GM21717 (cell line): ENCODE measurements at regions not wholly inside any gene's neighbourhood (a gene's known extent, or its start where the extent isn't known, plus 50 kb on each side); places are given as distances from the start of the nearest gene placed in this dataset.

Experiments used
- ATAC-seq: cut with Tn5 transposase; IDR thresholded peaks from one replicate; pipeline ENCODE4 v1.9.1; 2021; ENCODE audit warnings: mild to moderate bottlenecking, moderate library complexity; ENCODE audit not compliant: unreplicated experiment

DNA sequence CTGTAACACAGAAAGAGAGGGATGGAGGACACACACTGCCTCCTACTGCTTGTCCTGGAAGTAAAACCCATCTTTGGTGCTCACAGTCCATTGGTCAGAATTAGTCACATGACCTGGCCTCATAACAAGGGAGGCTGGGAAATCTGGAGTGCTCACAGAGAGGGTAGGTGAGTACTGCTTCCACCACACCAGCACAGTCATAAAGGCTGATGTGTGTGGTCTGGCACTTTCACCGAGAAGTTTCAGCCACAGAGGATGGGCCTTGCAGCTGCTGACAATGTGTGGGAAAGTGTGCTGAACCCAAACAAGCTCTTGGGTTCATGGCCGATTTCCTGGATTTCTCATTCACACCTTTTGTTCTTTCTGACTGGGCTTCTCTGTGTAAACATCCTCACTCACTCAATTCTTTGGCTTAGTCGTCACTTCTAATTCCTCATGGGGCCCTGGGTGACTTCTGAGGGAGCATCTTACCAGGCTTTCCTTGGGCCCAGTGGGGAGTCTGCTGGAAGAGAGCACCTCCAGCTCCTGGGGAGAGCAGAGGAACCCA, 100.7 kb downstream of the ASB7 start:
- ATAC-seq, result peak; percentile 100

DNA sequence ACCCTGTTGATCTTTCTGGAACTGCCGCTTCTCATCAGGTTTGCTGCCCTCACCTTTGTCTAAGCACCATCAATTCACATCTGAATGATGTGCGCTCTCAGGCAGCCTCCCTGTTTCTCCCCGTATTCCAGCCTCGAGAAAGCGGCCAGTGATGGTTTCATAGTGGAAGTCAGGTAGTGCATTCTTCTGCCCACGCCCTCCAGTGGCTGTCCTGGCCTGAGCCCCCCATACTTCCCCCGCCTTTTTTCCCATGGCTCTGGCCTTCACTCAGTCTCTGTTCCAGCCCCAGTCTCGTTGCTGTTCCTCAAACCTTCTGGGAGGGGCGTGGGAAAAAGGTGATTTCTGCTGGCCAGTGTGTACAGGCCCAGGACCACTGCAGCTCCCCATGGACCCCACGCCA, 101.3 kb downstream of the ASB7 start:
- no peak for ATAC-seq

DNA sequence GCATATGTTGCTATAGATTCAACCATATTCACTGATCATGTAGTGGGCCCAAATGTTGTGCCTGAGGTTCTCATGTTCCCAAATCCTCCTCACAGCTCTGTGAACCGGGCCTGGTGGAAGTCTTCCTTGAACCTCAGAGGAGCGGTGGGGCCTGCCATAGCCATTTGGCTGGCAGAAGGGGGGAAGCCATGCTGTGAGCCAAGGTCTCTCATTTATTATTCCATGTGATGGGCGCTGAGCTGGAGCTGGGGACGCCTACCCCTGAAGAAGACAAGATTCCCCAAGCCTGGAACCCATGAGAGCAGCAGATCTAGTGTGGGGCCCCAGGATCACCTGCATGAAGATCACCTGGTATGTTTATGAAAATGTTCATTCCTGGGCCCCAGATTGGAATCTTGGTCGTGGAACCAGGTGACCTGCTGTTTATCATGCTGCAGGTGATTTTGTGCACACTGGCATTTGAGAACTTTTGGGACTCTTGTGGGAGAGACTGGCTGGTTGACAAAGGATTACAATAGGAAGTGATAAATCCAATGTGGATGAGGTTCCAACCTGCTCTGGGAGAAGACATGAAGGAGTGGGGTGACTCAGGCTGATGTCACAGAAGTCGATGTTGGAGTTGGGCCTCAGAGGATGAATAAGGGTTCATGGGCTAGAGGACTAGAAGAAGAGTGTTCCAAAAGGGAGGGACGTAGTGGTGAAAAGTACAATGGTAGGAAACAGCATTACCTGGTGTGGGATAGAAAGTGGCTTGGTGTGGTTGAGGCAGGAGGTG, 102.1 kb downstream of the ASB7 start:
- no peak for ATAC-seq

DNA sequence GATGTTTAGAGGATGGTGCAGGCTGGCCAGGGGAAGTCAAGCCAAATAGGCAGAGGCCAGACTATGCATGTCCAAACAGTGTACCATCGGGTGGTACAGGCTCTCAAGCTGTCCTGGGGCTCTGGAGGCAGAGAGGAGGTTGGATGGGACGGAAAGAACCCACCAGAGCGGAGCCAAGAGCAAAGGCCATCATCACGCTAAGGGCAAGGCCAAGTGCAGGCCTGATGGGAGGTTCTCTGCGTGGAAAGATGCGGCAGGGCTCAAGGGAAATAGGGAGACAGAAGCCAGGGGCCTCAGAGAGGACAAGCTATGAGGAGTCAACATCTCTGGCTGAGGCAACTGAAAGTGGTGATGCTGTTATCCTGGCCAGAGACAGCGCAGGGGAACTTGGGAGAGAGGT, 102.7 kb downstream of the ASB7 start:
- no peak for ATAC-seq

DNA sequence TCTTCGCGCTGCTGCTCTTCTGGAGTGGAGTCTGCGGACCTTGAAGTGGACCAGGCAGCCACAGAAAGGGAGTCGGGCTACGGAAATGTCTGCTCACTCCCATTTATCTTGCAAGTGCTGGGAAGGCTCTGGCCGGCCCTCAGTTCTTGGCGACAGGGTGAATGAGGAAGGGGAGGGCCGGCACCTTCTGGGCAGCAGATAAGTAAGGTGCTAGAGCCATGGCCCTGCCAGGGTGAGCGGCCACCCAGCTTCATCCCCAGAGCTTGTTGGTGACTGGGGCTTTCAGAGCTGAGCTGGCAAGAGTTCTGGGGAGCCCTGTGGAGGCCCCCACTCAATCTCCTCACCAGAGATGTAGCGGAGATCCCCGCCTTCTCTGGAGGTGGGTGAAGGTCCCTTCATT, 103.5 kb downstream of the ASB7 start:
- ATAC-seq, result no peak

DNA sequence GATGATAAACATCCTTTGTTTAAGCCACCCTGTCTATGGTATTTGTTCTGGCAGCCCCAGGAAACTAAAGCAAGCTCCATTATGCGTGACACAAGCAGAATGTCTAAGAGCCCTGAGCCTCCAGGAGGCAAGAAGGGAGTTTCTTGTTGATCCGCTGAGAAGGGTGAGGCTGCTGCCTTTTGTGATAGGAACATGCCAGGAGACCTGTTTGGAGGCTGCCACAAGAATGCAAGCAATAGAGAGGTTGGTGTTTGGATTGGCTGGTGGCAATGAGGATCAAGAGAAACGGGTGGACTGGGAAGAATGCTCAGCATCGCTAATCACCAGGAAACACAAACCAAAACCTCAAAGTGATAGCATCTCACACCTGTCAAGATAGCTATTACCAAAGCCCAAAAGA, 104.8 kb downstream of the ASB7 start:
- ATAC-seq, result no peak

DNA sequence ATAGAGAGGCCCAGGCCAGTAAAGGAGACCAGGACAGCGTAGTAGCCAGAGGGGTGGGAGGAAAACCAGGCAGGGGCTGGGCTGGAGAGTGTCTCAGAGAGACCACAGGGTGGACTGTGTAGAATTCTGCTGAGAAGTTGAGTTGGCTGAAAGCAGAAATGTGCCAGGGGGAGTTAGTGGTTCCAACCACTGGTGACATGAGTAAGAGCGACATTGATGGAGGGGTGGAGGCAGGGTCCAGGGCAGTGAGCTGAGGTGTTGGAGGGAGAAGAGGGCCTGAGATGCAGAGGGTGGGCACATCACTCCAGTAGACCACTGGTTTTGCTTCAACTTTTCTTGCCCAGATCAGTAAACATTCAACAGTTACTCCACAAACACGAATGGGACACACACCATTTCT, 106.5 kb downstream of the ASB7 start:
- ATAC-seq, result no peak

DNA sequence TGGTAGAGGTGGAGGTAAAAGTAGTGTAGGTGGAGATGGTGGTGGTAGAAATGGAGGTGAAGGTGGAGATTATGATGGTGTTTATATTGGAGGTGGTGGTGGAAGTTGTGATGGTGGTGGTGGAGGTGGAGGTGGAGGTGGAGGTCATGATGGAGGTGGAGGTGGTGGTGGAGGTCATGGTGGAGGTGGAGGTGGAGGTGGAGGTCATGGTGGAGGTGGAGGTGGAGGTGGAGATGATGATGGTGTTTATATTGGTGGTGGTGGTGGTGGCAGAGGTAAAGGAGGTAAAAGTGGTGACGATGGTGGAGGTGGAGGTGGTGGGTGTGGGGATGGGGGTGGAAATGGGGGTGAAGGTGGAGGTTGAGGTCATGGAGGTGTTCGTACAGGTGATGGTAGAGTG, 107.8 kb downstream of the ASB7 start:
- ATAC-seq, result no peak

DNA sequence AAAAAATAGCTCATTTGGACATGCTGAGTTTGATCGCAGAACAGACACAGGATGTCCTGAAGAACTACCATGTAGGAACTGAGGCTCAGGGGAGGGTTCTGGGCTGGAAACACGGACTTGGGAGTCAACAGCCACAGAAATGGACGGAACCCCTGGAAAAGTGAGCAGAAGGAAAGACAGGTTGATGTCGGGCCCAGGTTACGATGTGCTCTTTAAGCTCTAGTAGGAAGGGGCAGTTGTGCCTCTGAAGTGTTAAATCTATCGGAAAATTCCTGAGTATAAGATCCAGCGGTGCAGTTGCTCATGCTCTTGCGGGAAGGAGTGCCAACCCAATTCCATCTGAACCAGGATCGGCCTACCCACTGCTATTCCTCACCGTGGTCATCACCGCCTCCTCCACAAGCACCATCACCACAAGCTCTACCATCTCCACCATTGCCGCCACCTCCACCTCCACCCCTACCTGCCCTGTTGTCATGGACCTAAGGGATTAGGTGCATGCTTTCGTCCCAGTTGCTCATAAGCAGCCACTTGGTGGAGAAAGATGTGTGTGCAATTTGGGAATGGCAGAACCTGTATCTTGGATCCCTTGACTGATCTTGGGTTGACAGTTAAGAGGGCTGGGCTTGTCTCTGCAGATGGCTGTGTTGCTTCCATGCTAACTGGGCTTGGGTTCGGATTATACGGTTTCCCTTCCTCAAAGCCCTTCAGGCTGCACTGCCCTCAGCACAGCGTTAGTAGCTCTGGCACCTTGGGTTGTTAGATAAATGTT, 108.5 kb downstream of the ASB7 start:
- no peak for ATAC-seq

DNA sequence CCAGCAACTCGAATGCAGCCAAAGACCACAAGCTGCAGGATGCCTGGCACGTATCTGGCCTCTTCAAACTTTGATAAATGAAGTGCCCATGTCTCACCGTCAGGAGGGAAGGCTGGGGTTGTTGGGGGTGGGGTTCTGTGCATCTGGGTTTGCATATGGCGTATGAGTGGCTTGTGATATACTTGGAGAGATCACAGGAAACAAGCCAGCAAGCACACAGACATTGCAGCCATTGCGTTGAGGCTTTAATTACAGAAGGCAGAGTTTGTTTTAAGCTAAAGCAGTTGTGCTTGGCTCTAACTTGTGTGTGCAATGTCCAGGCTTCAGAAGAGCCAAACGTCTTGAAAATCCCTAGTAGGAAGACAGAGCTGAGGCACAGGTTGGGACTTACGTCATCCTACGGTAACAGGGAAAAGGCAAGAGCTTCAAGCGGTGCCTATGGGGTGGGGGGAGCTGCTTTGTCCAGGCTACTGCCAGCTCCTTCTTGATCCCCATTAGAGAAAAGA, 109.2 kb downstream of the ASB7 start:
- no peak for ATAC-seq

DNA sequence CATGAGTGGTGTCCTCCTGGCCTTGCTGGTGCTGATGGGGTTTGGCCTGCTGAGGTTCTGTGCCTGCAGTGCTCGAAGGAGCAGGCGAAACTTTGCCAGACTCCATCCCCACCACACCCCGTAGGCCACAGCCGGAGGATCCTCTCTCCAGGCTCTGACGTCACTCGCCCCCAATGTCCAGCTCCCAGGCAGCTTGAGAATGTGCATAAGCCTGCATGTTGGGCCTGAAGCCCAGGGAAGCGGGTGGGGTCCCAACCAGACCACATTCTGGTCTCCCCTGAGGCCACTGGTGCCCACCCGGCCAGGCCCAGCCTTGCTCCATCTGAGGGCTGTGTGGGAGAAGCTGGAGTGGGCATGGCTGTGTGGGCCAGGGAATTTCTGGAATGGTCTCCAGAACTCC, 109.8 kb downstream of the ASB7 start:
- ATAC-seq, result no peak

DNA sequence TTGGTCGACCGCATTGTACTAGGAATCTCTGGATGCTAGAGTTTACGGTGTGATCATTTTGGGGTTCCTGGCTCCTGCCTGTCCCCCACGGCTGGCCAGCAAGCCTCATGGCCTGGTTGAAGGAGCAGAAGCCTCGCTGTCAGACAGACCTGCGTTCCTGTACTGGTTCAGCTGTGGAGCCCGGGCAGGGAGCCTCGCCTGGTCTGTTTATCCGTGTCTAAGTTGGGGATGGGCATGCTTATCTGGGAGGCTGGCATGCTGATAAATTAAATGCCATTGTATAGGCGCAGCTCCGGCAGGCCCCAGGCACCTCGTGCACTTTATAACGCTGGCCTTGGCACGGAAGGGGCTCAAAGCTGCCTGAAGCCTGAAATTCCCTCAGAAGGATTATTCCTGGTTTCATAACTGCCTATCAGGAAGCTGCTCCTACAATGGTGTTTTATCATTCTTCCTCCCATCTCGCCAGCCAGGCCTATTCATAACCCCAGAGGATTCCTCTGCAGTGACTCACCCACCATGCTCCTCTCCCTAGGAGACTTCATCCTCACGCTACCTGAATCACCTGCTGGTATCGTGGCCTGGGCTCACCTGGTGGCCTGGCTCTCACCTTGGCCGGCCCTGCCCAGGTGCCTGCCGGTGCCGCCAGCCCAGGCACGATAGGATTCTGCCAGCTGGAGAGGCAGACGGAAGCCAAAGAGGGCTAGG, 110.9 kb downstream of the ASB7 start:
- no peak for ATAC-seq

DNA sequence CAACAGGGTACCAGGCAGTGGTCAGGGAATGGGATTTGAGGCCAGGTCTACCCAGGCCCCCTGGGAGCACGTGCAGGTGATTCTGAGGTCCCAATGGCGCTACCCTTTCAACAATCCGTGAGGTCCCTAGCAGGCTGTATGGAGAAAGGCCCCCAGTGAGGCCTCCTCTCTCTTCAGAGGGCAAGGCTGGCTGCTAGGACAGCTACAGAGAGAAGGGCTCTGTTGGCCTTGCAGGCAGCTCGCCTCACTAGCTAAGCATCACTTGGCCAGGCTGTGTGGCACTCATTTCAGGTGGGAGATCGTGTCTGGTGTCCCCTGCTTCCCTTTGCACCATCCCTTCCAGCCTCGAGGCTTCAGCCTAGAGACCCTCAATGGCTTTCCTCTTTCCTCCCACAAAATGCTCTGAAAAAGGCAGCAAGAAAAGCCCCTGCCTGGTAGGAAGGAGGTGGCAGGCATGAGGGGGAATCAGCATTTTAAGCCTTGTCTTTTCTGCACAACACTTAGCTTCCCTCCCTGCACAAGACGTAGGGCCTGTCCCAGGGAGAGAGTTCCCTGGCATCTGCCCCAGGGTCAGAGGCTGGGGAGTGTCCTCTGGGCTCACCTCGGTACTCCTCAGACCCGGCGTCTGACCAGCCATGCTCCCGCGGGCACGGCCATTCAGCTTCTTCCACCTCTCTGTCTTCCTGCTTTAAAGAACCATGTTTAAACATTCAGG, 111.8 kb downstream of the ASB7 start:
- ATAC-seq, result no peak

DNA sequence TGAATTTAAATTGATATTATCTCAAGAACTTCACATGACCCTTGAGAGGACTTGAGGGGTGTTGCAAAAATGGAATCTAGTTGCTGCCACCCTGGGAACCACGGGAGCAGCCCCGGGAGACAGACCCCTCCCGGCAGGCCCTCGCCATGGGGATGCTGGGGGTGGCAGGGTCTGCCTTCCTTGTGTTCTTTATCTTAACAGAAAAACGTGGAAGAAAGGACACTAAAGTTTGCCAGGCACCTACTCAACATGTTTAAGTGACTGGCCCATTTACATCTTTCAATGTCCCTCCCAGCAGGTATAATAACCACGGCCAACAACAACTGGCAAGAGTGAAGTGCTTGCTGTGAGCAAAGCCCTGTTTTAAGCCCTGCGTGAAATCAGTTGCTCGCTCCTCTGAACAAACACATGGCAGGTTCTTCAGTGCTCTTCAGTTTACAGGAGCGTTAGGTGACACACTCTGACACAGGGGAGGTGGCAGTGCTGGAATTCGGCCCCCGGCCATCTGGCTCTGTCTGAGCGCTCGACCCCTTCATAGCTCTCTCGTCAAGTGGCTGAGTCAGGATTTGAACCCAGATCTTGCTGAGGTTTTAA, 112.5 kb downstream of the ASB7 start:
- ATAC-seq, result no peak

DNA sequence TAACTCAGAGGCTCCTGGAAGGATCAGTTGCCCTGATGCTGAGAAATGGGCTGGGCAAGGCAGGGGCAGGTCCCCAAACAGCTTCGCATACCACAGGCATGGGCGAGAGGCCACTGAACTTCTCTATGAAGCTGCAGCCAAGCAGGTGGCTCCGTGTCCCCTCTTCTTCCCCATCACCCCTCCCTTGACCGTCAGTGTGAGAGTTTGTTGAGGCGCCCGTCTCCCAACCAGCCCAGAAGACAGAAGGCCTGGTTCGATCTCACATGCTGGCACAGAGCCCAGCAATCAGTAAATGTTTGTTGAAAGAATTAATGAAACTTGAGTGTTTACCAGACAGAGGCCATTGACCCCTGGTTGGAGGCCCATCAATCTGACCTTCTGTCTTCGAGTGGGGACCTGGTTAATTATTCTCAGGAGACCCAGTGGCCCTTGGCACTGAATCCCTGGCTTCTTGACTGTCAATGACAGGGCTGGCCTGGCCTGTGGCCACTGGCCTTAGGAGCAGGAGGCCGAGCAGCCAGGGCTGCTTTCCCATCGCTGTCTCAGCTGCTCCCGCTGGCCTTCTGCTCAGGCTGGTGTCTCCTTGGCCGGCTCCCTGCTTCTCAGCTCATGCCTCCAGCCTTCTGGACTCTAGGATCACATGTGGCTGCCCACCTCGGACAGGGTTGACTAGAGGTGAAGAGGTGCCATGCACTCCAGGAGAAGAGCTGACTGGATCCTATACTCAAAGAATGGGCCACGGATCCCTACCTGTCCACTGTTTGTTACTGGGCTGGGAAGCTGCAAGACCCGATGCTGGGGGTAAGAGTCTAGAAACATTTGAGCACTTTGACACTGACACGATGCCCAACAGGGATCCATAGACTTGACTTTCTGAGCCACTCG, 113.4 kb downstream of the ASB7 start:
- no peak for ATAC-seq

DNA sequence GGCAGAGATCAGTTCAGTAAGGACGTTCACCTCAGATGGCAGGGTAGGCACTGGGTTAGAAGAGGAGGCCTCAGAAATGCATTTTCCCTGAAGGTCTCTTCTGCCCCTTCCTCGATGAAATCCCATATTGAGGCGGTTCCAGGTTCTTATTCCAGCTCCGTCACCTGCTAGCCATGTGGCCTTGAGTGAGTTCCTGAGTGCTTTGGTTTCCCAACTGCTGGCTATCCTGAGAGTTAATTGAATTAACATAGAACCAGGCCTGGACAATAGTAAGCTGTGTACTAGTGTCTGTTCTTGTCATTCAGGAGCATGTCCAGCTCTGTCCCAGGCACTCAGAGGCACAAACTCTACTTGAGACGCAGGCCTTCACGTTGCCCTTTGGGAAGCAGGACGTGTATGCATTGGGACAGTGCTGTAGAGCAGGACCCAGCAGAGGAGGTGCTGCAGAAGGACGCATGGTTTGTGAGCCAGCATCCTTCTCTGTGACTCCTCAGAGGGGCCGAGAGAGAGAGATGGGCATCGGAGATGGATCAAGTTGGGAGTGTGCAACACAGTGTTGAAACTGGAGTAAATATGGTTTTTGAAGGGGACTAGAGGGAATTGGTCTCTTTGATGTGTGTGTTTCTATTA, 114.2 kb downstream of the ASB7 start:
- ATAC-seq, result no peak

DNA sequence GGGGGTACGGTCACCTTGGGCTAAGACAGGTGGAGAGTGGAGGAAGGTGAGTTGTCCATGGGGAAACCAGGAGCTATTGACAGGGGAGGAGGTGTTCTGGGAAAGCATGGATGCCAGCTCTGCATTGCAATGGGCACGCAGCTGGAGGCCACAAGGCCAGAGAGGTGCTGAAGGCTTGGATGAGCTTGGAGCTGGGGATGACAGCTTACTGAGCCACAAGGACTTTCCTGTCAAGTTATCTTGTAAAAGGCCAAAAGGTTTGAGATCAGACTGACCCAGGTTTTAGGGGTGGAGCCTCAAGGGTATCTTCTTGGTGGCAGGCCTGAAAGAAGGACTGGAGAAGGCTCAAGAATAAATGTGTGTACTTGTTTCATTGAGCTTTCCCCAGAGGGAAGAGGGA, 115.2 kb downstream of the ASB7 start:
- ATAC-seq, result no peak

DNA sequence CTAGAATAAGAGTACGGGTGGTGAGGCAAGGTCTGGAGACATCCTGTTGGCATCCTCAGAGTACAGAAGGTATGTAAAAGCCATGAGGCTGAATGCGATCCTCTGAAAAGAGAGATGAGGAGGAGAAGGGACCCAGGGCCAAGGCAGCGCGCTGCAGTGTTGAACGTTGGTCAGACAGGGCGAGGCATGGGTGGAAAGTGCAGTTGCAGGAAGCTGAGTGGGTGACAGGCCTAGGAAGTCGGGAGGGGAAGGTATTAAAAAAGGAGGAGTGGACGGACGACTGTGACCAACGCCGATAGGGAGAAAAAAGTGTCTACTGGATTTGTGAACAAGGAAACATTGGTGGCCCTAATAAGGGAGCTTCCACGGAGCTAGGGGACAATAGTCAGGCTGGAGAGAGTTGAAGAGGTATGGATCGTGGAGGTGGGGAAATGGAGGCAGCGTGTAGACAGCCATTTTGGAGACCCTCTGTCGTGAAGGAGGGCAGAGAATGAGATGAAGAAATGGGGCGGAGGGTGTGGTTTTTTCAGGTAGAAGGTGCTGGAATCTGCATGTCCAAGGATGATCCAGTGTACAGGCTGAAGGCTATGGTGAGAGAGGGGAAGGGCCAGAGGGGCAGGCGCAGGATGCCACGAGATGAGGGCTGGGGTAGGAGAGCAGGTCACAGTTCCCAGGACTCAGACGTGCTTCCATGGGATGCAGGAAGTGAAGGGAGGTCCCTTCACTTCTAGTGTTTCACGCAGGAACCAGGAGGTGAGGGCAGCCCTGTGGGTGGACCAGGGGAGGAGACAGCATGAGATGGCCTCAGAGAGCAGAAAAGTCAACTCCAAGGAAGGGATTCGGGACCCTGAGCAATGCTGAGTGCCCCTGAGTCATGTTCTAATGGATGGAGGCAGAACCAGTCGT, 115.9 kb downstream of the ASB7 start:
- no peak for ATAC-seq
